ENCODE measurements at regions not wholly inside any gene's neighbourhood (a gene's known extent, or its start where the extent isn't known, plus 50 kb on each side); places are given as distances from the start of the nearest gene placed in this dataset.
"Not testable (repeated sequence)": the region's sequence is repeated elsewhere in the genome, so short reads cannot be mapped to it uniquely, and the experiment has no call there.

- ATAC-seq; intact Hi-C loops (cut with DNase I); DNase-seq: not testable (repeated sequence)
Observed at GRCh38 chr7:103244865-103245264, 52.4 kb upstream of the PMPCB start.

GRCh38 chr7:103240806-103241205 lies 56.4 kb upstream of the PMPCB start:
- intact Hi-C loops (cut with DNase I) = no loop called here
- no peak for DNase-seq
- no peak for ATAC-seq

GRCh38 chr7:103235824-103236223 lies 61.4 kb upstream of the PMPCB start:
- ATAC-seq; DNase-seq; intact Hi-C loops (cut with DNase I): not testable (repeated sequence)

- DNase-seq; intact Hi-C loops (cut with DNase I): not testable (repeated sequence)
- peak in 1 of 2 donors; percentile 34 for ATAC-seq
Observed at GRCh38 chr7:103234877-103235276, 62.4 kb upstream of the PMPCB start.

GRCh38 chr7:103227787-103228186 lies 69.4 kb upstream of the PMPCB start:
- ATAC-seq; intact Hi-C loops (cut with DNase I); DNase-seq: not testable (repeated sequence)

GRCh38 chr7:103225798-103226197 lies 71.4 kb upstream of the PMPCB start:
- intact Hi-C loops (cut with DNase I); DNase-seq; ATAC-seq: not testable (repeated sequence)

- DNase-seq; ATAC-seq; intact Hi-C loops (cut with DNase I): not testable (repeated sequence)
Observed at GRCh38 chr7:103223065-103223464, 74.2 kb upstream of the NAPEPLD start.

- ATAC-seq = not testable (repeated sequence)
Observed at GRCh38 chr7:103211049-103211448, 62.1 kb upstream of the NAPEPLD start.

GRCh38 chr7:103199191-103199590 lies 50.3 kb upstream of the NAPEPLD start:
- DNase-seq; ATAC-seq; intact Hi-C loops (cut with DNase I): not testable (repeated sequence)

More at GRCh38 chr7:103211049-103211448, 62.1 kb upstream of the NAPEPLD start:
- intact Hi-C loops (cut with DNase I); DNase-seq: not testable (repeated sequence)
